GM12878 (cell line): ENCODE measurements at regions not wholly inside any gene's neighbourhood (a gene's known extent, or its start where the extent isn't known, plus 50 kb on each side); places are given as distances from the start of the nearest gene placed in this dataset.

Source experiments
- ATAC-seq: fragments of 200-7000 bp; cut with Tn5 transposase; 3 replicates; pipeline ENCODE4 v1.9.1; 2020; ENCODE audit warnings: mild to moderate bottlenecking, moderate library complexity
- BruUV-seq: library from RNA; stranded (reverse); fragments of 400-500 nt; replicated peaks from 2 replicates; lab custom pipeline; 2021; lab: Mats Ljungman, UMichigan
- CTCF ChIA-PET: fragments of 300-600 bp; sonication (Branson Sonifier 250); formaldehyde crosslinking; extraction: SDS; loops from one replicate; lab custom pipeline; 2021; ENCODE audit warnings: inconsistent platforms; lab: Yijun Ruan, JAX
- POLR2A ChIA-PET: fragments of 350-600 bp; formaldehyde crosslinking; extraction: SDS; loops from one replicate; lab custom pipeline; 2021; ENCODE audit warnings: inconsistent platforms; lab: Charles Lee
- RAD21 ChIA-PET: fragments of 300-600 bp; sonication (Branson Sonifier 250); formaldehyde crosslinking; loops from one replicate; lab custom pipeline; 2023; ENCODE audit warnings: antibody characterized with exemption; ENCODE audit not compliant: unreplicated experiment; lab: Charles Lee
- SMC1A ChIA-PET: fragments of 300-600 bp; sonication (Branson Sonifier 250); formaldehyde crosslinking; loops from one replicate; lab custom pipeline; 2023; ENCODE audit not compliant: unreplicated experiment, uncharacterized antibody; lab: Charles Lee
- DNase-seq: peaks from one replicate; pipeline ENCODE4 v3.0.0-alpha.2; 2011; ENCODE audit warnings: low read depth, low spot score
- FAIRE-seq: peaks from 3 replicates; lab custom pipeline; 2011; peaks lifted over from hg19 to GRCh38; lab: Jason Lieb, UNC
- H2AFZ ChIP-seq: 2 replicates; pipeline ENCODE4 v1.6.0; 2011; ENCODE audit warnings: low read depth, low read length, control low read depth; ENCODE audit not compliant: control insufficient read depth
- H3K27ac ChIP-seq: 2 replicates; pipeline ENCODE4 v1.5.1; 2011; ENCODE audit warnings: control low read depth; ENCODE audit not compliant: control insufficient read depth, insufficient read depth
- H3K27me3 ChIP-seq, 2 experiments: replicated peaks in 1 of 2; 2 replicates each; pipeline versions ENCODE4 v1.6.0 to v1.6.1; 2011; ENCODE audit warnings: low read length in 1 of 2; ENCODE audit not compliant: control insufficient read depth in 2 of 2, insufficient read depth in 2 of 2
- H3K36me3 ChIP-seq, 2 experiments: 2 replicates each; pipeline ENCODE4 v1.5.1; 2011; ENCODE audit warnings: low read length in 1 of 2; ENCODE audit not compliant: control insufficient read depth in 2 of 2, insufficient read depth in 2 of 2
- H3K4me1 ChIP-seq: 2 replicates; pipeline ENCODE4 v1.6.1; 2011; ENCODE audit warnings: mild to moderate bottlenecking, low read length, moderate library complexity, mixed read lengths; ENCODE audit not compliant: control insufficient read depth, insufficient read depth
- H3K4me2 ChIP-seq: 2 replicates; pipeline ENCODE4 v1.6.0; 2011; ENCODE audit warnings: control low read depth; ENCODE audit not compliant: control insufficient read depth, insufficient read depth
- H3K4me3 ChIP-seq: fragments of 200-600 bp; sonication (generic); 2 replicates; pipeline ENCODE4 v1.5.1; 2016
- H3K79me2 ChIP-seq: 2 replicates; pipeline ENCODE4 v1.6.0; 2011; ENCODE audit warnings: low read length; ENCODE audit not compliant: control insufficient read depth, insufficient read depth
- H3K9ac ChIP-seq: 2 replicates; pipeline ENCODE4 v1.8.0; 2011; ENCODE audit warnings: low read length, control low read depth, mixed read lengths; ENCODE audit not compliant: control insufficient read depth, insufficient read depth
- H3K9me3 ChIP-seq: replicated peaks from 3 replicates; pipeline ENCODE4 v1.5.1; 2011; ENCODE audit warnings: mild to moderate bottlenecking, low read length; ENCODE audit not compliant: control insufficient read depth, insufficient read depth
- H4K20me1 ChIP-seq: 2 replicates; pipeline ENCODE4 v1.6.0; 2011; ENCODE audit not compliant: control insufficient read depth, insufficient read depth
- REST ChIP-seq: IDR thresholded peaks from 2 replicates; pipeline ENCODE4 v1.6.1; 2012; ENCODE audit warnings: mild to moderate bottlenecking, low read depth, low read length
- WGBS: methylation state at CpG from one replicate; pipeline ENCODE4 v1.1.6; 2016; ENCODE audit warnings: low lambda C conversion rate; ENCODE audit not compliant: insufficient replicate concordance, insufficient coverage; ENCODE audit errors: missing lambda C conversion rate; 5-methylcytosine and 5-hydroxymethylcytosine counted together
- in situ Hi-C: fragments of 300-500 bp; cut with MboI; formaldehyde crosslinking; loops from 9 replicates; pipeline ENCODE4 v1.14.3; 2018; ENCODE audit warnings: mixed read lengths
- intact Hi-C: fragments of 100-400 bp; cut with micrococcal nuclease; formaldehyde crosslinking; loops from one replicate; pipeline ENCODE4 v1.14.2; 2022; ENCODE audit not compliant: unreplicated experiment
- TF ChIP-seq, protein P1 (sequence below): fragments of 450-650 bp; formaldehyde crosslinking; IDR thresholded peaks from 2 replicates; pipeline ENCODE4 v1.5.0; 2022; ENCODE audit warnings: mild to moderate bottlenecking, missing genetic modification characterization

DNA sequence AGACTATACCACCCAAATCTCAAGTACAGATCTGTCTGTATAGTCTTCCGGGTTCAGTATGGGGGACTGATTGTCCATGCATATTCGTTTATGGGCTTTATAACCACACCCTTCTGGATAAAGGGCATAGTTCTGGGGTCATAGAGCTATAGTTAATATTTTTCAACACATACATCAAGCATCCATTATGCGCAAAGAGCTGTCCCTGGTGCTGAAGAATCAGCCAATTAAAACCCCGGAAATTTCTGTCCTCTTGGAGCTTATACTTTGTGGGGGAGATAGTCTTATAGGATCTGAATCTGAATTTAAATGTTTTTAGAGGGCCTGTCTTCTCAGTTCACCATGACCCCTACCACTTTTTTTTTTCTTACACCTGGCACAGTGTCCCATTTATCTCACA is 256.7 kb downstream of the SUDS3 start:
- ChIA-PET CTCF (interaction anchor here (0.6 kb wide), 1 partner anchor 236 kb away, joined by 3 read pairs; no protein-coding TSS in a partner anchor), POLR2A (no interaction called here), SMC1A (no interaction called here), RAD21 (no interaction called here)
- Histone ChIP-seq H3K4me1 (no peaks in the 10 kb centered on the region), H3K36me3 (no peaks in the 10 kb centered on the region), H3K27ac (no peak overlapping the region), H3K79me2 (no peaks in the 10 kb centered on the region), H2AFZ (no peak overlapping the region), H3K9me3 (no peaks in the 10 kb centered on the region), H3K9ac (no peak overlapping the region), H3K4me3 (no peak overlapping the region), H3K4me2 (no peak overlapping the region), H4K20me1 (no peaks in the 10 kb centered on the region), H3K27me3 (no peaks in the 10 kb centered on the region)
- DNase-seq, result no peak
- intact Hi-C loops, result no loop called here
- in situ Hi-C loops, result no loop called here
- 59% methylated on average over 4 of the region's 4 CpGs for WGBS
- BruUV-seq, result no TSS peak
- ATAC-seq, result no peak
- peak; percentile 80 for TF ChIP-seq REST
- TF ChIP-seq, protein P1, sequence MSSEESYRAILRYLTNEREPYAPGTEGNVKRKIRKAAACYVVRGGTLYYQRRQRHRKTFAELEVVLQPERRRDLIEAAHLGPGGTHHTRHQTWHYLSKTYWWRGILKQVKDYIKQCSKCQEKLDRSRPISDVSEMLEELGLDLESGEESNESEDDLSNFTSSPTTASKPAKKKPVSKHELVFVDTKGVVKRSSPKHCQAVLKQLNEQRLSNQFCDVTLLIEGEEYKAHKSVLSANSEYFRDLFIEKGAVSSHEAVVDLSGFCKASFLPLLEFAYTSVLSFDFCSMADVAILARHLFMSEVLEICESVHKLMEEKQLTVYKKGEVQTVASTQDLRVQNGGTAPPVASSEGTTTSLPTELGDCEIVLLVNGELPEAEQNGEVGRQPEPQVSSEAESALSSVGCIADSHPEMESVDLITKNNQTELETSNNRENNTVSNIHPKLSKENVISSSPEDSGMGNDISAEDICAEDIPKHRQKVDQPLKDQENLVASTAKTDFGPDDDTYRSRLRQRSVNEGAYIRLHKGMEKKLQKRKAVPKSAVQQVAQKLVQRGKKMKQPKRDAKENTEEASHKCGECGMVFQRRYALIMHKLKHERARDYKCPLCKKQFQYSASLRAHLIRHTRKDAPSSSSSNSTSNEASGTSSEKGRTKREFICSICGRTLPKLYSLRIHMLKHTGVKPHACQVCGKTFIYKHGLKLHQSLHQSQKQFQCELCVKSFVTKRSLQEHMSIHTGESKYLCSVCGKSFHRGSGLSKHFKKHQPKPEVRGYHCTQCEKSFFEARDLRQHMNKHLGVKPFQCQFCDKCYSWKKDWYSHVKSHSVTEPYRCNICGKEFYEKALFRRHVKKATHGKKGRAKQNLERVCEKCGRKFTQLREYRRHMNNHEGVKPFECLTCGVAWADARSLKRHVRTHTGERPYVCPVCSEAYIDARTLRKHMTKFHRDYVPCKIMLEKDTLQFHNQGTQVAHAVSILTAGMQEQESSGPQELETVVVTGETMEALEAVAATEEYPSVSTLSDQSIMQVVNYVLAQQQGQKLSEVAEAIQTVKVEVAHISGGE (CRISPR knock-in tag), result no peak
- FAIRE-seq, result no peak
